GM19043 (cell line): ENCODE measurements at regions not wholly inside any gene's neighbourhood (a gene's known extent, or its start where the extent isn't known, plus 50 kb on each side); places are given as distances from the start of the nearest gene placed in this dataset.
"Not testable (repeated sequence)": the region's sequence is repeated elsewhere in the genome, so short reads cannot be mapped to it uniquely, and the experiment has no call there.

Experiments used
- ATAC-seq: cut with Tn5 transposase; IDR thresholded peaks from one replicate; pipeline ENCODE4 v1.9.1; 2021; ENCODE audit warnings: low read depth; ENCODE audit not compliant: unreplicated experiment

- no peak for ATAC-seq
Measured at GRCh38 chr21:27067226-27067625, 100.3 kb upstream of the ADAMTS5 start.

DNA sequence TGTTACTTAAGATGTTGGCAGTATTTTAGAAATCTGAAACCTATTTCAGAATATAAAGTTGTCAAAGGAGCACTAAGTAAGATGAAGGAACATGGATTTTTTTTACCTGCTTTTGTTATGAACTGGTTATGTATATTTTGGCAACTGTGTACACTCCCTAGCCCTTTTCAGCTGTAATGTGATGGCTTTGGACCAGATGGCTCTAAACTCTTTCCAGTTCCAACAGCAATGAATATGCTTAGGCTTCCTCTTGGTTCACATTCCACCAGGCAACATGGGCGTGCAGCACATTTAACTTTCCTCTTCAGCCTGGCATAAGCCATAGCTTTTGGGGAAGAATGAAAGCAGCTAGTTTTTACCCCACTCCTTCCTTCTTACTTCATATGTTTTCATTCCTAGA, 95.6 kb upstream of the ADAMTS5 start:
- ATAC-seq: no peak

DNA sequence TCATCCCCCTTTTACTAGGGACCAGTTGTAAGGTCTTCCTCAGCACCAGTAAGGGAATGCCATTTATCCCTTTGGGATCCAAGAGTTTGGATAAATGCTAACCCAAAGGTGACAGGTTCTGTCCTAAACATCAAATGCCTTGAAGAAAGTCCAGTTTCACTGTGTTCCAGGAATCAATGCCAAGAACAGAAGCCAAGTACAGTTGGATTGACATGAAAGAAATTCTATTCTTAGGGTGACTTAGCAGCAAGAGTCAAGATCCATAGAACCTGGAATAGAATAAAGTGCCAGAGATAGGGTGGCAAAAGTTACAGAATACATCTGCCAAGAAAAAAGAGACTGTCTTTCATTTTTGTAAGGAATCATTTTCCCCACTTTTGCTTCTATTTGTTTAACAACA, 94.9 kb upstream of the ADAMTS5 start:
- ATAC-seq: no peak

GRCh38 chr21:27060190-27060589, 93.3 kb upstream of the ADAMTS5 start:
- ATAC-seq: no peak

DNA sequence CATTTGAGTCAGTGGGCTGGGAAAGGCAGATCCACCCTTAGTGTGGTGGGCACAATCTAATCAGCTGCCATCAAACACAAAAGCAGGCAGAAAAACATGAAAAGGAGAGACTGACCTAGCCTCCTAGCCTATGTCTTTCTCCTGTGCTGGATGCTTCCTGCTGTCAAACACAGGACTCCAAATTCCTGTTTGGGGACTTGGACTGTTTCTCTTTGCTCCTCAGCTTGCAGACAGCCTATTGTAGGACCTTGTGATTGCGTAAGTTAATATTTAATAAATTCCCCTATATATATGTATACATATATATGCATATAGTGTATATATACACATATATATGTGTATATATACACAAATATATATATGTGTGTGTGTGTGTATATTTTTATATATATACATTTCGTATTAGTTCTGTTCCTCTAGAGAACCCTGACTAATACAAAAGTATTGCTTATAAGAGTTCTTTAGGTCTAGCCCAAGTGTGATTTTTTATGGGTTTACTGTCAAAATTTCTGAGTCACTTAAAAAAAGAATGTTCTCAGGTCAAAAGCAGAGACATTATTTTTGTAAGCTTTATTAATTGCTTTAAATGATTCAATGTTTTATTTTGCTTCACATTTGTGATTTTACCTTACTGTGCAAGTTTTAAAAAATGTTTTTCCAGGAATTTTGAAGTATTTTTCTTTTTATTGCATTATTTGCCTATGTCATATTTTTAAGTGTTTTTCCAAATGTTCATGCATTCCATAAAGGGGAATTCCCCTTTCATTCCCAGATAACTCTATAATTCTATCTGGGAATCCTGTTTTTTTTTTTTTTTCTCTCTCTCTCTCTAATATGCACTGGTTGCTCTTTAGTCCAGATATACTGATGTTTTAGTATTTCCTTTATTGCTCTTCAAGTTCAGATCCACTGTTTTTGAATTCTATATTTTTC, 92.1 kb upstream of the ADAMTS5 start:
- no peak for ATAC-seq

GRCh38 chr21:27057997-27058396, 91.1 kb upstream of the ADAMTS5 start:
- no peak for ATAC-seq

- no peak for ATAC-seq
Measured at GRCh38 chr21:27047658-27048314, 80.9 kb upstream of the ADAMTS5 start.

- ATAC-seq: no peak
Measured at GRCh38 chr21:27047283-27047657, 80.4 kb upstream of the ADAMTS5 start.

- no peak for ATAC-seq
Measured at GRCh38 chr21:27045281-27045985, 78.5 kb upstream of the ADAMTS5 start.

- ATAC-seq: no peak
Measured at GRCh38 chr21:27043377-27043776, 76.5 kb upstream of the ADAMTS5 start.

- no peak for ATAC-seq
Measured at GRCh38 chr21:27040738-27041469, 74.0 kb upstream of the ADAMTS5 start.

GRCh38 chr21:27036736-27037301, 69.9 kb upstream of the ADAMTS5 start:
- no peak for ATAC-seq

- no peak for ATAC-seq
Measured at GRCh38 chr21:27035791-27036190, 68.9 kb upstream of the ADAMTS5 start.

- no peak for ATAC-seq
Measured at GRCh38 chr21:27034796-27035195, 67.9 kb upstream of the ADAMTS5 start.

DNA sequence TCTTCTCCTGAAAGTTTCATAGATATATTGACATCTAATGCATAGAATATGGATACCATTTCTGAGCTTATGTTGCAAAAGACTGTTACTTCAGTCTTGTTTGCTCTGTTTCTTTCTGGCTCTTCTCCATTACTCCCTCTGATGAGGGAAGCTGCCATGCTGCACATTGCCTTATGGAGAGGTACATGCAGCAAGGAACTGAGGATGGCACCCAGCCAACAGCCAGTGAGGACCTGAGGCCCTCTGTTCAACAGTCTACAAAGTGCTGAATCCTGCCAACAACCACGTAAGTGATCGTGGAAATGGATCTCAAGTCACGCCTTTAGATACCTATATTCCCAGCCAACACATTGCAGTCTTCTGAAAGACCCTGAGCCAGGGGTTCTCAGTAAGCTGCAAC, 66.6 kb upstream of the ADAMTS5 start:
- no peak for ATAC-seq

GRCh38 chr21:27026501-27026900, 59.6 kb upstream of the ADAMTS5 start:
- no peak for ATAC-seq

DNA sequence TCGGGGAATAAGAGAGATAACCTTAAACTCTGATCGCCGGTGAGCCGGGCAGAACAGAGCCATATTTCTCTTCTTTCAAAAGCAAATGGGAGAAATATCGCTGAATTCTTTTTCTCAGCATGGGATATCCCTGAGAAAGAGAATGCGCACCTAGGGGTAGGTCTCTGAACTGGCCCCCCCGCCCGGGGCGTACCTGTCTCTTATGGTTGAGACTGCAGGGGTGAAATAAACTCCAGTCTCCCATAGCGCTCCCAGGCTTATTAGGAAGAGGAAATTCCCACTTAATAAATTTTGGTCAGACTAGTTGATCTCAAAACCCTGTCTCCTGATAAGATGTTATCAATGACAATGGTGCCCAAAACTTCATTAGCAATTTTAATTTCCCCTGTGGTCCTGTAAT, 58.8 kb upstream of the ADAMTS5 start:
- not testable (repeated sequence) for ATAC-seq

DNA sequence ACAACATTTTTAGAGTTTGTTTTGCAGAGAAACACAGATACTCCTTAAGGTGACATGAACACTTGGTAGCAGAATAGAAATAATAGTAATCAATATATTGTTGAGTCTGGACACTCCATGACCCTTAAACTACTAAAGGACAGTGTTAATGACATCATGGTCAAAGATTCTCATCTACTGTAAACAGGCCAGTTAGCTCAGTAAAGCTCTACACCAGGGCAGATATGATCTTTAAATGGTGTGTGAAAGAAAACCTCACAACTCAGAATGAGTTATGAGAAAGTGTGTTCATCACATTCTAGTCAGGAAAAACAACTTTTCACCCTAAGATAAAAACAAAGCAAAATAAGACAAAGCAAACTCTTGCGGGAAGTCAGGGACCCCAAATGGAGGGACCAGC, 58.1 kb upstream of the ADAMTS5 start:
- ATAC-seq: no peak

DNA sequence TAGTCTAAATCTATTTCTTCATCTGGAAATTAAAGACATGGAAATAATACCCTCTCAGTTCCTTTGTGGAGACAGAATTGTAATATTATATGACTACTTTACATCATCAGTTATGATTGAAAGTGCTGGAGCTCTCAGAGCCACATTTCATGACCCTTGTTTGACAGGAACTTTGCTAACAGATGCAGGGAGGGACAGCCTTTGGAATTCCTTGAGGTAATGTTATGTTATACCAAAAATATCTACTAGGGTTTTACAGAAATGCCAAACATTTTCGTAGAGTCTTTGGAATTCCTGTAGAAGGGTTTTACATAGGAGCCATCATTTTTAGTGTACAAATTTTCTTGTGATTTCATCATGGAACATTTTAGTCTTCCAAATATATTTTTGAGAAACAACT, 57.4 kb upstream of the ADAMTS5 start:
- ATAC-seq: no peak

- ATAC-seq: no peak
Measured at GRCh38 chr21:27023186-27023585, 56.3 kb upstream of the ADAMTS5 start.
